ENCODE measurements at regions not wholly inside any gene's neighbourhood (a gene's known extent, or its start where the extent isn't known, plus 50 kb on each side); places are given as distances from the start of the nearest gene placed in this dataset.

DNA sequence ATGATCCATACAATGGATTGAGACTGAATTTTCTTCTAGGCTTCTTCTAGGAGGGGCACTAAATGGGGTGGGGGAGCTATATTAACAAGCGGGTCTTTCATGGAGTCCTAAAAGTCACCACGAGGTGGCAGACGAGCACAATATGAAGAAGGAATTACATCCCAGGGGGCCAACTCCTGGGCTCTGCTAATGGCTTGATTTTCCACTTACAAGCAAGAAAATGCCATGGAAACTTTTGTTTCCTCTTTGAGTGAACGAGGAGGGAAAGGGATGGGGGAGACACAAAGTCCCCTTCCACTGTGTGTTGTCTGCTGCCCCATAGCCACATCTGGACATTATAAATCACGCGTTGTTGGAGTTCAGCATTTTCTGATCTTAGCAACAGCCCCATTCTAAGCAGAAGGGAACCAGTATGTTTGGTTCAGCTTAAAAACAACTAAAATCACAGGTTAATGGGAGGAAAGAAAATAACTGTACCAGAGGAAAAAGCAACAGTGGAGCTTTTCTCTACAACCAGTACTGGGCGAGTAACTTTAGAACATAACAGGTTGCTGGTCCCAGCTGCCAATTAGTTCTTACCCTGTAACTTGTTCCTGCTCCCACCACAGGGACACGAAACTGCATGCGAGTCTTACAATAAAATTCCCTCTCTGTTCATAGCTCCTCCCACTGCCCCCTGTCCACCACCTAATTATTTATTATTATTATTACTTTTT is 285.0 kb upstream of the PARD3B start:
- TF ChIP-seq, protein P1, sequence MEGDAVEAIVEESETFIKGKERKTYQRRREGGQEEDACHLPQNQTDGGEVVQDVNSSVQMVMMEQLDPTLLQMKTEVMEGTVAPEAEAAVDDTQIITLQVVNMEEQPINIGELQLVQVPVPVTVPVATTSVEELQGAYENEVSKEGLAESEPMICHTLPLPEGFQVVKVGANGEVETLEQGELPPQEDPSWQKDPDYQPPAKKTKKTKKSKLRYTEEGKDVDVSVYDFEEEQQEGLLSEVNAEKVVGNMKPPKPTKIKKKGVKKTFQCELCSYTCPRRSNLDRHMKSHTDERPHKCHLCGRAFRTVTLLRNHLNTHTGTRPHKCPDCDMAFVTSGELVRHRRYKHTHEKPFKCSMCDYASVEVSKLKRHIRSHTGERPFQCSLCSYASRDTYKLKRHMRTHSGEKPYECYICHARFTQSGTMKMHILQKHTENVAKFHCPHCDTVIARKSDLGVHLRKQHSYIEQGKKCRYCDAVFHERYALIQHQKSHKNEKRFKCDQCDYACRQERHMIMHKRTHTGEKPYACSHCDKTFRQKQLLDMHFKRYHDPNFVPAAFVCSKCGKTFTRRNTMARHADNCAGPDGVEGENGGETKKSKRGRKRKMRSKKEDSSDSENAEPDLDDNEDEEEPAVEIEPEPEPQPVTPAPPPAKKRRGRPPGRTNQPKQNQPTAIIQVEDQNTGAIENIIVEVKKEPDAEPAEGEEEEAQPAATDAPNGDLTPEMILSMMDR (IDR thresholded peaks at IDR 0.05; ENCODE audit: borderline replicate concordance, insufficient read depth, low read depth, low read length), result peak; percentile 63
- H3K4me3 ChIP-seq (ENCODE audit: low read depth, low read length), result no peak overlapping the region

DNA sequence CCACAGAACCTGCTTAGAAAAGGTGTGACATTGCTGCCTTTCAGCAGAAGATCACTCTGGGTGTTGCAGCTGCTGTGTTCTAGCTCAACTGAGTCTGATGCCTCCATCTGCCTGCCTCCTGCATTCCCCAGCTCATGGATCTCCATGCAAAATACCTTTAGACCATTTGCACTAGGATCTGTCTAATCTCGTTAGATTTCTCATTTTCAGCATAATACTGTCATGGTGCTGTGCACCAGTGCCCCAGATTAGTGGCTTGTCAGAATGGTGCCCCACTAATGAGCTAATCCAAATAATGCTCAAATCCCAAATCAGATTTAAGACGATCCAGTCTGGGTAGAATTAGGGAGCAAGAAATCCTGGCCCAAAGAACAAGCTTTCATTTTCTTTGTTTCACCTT is 284.4 kb upstream of the PARD3B start:
- TF ChIP-seq, protein P1 (IDR thresholded peaks at IDR 0.05; ENCODE audit: borderline replicate concordance, insufficient read depth, low read depth, low read length), result no peak
- no peak overlapping the region for H3K4me3 ChIP-seq (ENCODE audit: low read depth, low read length)

DNA sequence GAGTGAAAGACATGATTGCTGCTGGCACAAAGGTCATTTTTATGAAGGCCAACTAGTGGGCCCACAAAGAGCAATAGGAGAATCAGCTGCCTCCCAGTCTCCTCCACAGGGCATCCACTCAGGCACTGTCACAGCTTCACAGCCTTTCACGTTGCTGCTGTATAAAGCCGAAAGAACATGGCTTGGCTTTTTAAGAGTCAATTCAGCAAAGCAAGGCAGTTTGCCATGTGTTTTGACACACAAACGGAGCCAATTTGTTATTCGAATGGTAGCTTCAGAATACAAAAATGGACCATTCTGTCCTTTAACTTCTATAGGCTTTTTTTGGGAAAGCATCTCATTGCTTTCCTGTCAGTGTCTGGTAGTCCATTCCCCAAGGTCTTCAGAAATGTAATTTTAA is 283.4 kb upstream of the PARD3B start:
- TF ChIP-seq, protein P1 (IDR thresholded peaks at IDR 0.05; ENCODE audit: borderline replicate concordance, insufficient read depth, low read depth, low read length), result no peak

DNA sequence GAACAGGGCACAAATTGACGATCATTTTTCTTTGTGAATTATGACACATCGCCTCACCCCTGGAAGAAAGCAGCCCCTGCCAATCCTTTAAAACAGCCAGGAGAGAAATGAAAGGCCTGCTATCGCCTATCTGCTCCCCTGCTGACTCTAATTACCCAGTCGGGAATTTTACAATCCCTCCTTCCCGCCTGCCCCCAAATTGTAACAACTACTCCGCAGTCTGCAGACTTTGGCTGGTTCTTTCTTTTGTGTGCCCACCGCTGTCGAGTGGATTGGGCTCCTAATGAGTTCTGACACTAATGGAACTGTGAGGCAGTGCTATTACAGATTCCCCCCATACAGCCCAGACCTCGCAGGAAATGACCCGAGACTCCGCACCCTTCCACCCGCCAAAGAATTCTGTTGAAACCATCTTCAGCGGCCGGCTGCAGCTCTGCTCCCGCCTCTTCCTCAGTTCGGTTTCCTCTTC is 281.2 kb upstream of the PARD3B start:
- TF ChIP-seq, protein P1 (IDR thresholded peaks at IDR 0.05; ENCODE audit: borderline replicate concordance, insufficient read depth, low read depth, low read length), result no peak
- no peak overlapping the region for H3K4me3 ChIP-seq (ENCODE audit: low read depth, low read length)

More for the DNA sequence above, 283.4 kb upstream of the PARD3B start:
- H3K4me3 ChIP-seq (ENCODE audit: low read depth, low read length), result no peak overlapping the region

DNA sequence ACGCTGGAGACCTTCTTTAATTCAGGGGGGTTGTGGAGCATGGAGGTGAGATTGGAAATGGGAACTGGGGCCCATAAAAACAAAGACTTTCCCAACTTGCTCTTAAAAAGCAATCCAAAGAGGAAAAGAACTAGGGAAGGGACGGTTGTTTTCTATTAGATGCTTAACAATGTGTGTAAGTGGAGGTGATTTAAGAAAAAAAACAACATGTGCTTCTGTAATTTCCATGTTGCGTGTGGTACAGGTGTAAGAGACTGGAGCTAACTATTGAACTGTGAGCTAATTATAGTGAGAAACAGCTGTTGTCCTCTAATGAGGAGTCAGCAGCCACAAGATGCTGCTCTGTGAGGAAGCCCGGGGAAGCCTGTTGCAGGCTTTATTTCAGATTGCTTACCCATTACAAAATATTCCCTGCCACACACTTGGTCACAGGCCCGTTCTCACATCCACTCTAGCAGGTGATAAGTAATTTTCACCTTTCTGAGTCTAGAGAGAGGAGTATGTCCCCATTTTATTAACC is 280.6 kb upstream of the PARD3B start:
- H3K4me3 ChIP-seq (ENCODE audit: low read depth, low read length), result no peak overlapping the region
- TF ChIP-seq, protein P1 (IDR thresholded peaks at IDR 0.05; ENCODE audit: borderline replicate concordance, insufficient read depth, low read depth, low read length), result no peak

DNA sequence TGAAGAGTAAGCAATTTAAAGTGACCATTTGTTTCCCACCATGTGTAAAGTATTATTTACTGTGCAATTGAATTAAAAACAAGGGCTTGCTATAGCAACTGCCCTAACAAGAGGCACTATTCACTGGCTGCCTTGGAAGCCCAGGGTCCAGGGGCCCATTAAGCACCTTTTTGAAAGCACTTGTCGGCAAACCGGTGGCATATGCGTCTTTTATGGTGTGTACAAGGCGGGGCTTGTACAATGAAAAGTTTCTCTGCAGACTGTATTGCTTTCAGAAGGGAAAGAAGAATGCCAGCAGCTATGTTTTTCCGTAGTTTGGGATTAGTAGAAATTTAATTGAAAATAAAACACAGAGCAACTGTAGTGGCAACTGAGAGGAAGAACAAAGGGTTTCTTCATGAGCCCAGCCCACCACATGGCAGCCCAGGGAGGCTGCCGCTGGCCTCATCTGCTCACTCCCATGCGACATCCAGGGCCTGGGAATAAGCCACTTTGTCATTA is 279.5 kb upstream of the PARD3B start:
- H3K4me3 ChIP-seq (ENCODE audit: low read depth, low read length), result no peak overlapping the region
- TF ChIP-seq, protein P1 (IDR thresholded peaks at IDR 0.05; ENCODE audit: borderline replicate concordance, insufficient read depth, low read depth, low read length), result no peak

DNA sequence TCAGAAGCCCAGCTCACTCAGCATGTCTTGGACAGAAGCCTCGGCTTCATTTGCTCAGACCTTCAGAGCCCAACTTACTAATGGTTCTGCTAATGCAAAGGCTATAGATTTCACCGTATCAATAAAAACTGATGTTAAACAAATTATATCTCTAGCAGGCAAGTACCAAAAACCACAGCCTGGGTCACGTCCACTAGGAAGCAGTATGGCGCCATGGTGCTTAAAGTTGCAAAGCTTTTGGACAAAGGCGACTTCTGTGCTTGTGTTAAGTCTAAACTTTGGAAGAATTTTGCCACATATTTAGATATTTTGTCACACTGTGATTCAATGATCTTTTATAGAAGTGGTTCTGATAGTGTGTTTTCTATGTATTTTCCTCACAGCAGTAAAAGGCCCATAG is 276.8 kb upstream of the PARD3B start:
- no peak overlapping the region for H3K4me3 ChIP-seq (ENCODE audit: low read depth, low read length)
- TF ChIP-seq, protein P1 (IDR thresholded peaks at IDR 0.05; ENCODE audit: borderline replicate concordance, insufficient read depth, low read depth, low read length), result no peak

Data from GM12875 (cell line).